HG03039 (cell line): ENCODE measurements at regions not wholly inside any gene's neighbourhood (a gene's known extent, or its start where the extent isn't known, plus 50 kb on each side); places are given as distances from the start of the nearest gene placed in this dataset.

Experiments
- ATAC-seq: cut with Tn5 transposase; IDR thresholded peaks from one replicate; pipeline ENCODE4 v1.9.1; 2021; ENCODE audit warnings: mild to moderate bottlenecking, moderate library complexity; ENCODE audit not compliant: unreplicated experiment

DNA sequence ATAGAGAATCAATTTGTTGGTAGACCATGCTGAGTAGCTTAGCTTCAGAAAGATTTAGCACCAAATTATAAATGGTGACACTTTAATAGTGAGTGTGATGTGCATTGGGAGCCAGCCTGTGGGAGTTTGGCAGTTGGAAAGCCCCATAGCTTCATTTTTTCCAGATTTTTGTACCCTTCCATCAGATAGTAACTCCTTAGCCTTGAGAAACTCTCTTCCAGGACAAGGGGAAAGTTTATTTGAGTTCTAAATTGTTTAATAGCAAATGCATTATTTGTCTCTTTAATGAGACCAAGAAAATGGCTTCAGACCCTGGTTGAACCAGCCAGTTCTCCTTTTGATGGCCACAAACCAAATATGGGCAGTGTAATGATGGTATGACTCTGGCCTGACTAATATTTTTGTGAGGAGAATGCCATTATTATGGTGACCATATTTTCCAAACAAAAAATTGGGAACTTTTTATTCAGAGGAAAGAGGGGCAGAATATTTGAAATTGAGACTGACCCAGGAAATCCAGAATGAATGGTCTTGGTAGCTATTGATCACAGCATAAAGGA lies 49.8 kb downstream of the PLCE1 start:
- no peak for ATAC-seq

DNA sequence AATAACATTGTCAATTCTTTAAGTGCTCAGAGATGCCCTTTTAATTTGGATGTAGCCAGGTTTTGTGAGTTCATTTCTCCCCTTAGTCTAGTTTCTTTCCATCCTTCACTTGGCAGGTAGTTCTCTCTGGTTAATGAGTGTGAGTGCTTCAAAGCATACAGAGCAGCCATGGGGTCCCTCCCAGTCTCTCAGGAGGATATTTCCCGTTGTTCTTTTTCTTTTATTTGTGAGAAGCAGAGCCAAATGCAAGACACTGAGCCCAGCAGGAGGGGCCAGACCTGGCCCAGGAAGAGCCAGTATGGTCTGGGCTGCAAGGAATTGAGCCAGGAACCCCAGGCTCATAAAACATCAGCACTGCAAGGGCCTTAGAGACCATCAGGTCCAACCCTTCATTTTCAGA lies 52.4 kb downstream of the PLCE1 start:
- no peak for ATAC-seq

DNA sequence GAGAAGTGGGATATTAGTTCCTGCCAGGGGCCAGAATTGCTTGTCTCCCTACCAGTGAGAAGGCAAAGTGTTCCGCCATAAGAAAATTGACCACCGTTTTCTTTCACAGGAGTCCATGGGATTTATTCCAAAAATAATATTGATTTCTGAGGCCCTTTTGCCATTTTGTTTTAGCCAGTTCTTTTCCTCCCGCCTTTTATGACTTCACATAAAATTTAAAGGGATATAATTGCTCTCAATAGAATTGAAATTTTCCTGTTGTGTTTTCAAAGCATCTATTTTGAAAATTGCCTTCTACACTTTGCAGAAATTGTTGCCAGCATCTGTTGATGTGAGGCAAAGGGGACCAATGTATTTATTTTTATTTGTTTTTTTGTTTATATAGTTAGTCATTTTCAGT lies 53.6 kb downstream of the PLCE1 start:
- ATAC-seq: no peak

DNA sequence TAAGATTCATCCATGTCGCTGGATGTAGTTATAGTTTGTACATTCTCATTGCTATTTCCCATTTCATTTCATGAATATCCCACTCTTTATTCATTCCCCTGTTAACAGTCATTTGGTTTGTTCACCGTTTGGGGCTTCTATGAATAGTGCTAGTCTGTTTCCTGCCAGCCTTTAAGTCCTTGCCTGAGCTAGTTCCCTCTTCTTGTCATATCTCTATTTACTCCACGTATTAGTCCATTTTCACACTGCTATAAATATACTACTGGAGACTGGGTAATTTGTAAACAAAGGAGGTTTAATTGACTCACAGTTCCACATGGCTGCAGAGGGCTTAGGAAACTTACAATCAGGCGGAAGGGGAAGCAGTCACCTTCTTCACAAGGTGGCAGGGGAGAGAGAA lies 56.2 kb downstream of the PLCE1 start:
- ATAC-seq: no peak

DNA sequence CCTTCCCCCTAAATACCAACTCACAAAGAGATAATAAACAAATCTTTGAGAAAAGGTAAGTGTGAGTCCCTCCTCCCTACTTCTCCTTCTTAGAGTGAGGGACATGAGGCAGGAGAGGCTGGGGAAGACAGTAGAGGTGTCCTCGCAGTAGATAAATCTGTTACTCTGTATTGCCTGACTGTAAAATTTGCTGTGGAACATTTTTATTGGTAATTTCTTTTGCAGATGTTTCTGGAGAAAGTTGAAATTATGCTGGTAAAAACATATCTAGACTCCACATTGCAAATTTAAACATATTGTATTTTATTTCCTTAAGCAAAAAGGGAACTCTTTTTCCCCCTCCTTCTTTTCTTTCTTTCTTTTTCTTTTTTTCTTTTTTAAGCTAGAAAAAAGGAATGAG lies 58.5 kb downstream of the PLCE1 start:
- no peak for ATAC-seq

DNA sequence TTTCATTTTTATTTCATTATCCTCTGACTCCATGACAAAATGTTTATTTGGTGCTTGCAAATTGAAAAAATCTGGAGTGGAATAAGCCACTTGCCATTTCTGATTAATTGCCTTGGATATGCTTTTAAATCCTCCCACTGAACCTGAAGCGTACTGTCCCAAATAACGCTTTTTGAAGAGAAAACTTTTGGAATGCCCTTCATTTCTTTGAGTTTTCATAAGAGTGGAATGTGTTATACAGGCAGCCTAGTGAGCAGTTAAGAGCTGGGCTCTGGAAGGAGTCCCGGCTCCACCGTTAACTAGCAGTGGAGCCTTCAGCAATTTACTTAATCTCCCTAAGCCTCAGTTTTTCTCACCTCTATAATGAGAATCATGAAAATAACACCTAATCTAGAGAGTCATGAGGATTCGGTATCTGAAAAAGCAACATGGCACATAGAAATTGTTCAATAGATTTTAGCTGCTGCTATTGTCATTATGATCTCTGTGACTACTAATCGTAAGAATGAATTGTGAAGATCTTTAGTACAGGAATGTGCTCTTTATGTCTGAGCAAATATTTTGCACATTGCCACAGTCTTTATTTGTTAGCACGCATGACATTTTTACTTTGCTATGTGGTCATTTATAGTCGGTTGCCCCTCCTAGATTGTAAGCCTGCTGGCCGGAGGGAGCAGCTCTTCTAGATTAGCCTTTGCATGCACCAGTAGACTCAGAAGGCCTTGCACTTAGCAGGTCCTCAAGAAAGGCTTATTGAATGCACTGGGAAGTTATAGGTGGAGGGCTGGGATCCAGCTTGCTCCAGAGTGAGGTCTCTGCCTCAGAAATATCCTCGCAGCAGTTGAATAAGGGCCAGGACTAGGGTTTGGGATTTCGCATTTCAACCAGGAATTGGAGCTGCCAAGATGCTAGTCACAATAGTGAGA lies 59.4 kb downstream of the PLCE1 start:
- no peak for ATAC-seq

DNA sequence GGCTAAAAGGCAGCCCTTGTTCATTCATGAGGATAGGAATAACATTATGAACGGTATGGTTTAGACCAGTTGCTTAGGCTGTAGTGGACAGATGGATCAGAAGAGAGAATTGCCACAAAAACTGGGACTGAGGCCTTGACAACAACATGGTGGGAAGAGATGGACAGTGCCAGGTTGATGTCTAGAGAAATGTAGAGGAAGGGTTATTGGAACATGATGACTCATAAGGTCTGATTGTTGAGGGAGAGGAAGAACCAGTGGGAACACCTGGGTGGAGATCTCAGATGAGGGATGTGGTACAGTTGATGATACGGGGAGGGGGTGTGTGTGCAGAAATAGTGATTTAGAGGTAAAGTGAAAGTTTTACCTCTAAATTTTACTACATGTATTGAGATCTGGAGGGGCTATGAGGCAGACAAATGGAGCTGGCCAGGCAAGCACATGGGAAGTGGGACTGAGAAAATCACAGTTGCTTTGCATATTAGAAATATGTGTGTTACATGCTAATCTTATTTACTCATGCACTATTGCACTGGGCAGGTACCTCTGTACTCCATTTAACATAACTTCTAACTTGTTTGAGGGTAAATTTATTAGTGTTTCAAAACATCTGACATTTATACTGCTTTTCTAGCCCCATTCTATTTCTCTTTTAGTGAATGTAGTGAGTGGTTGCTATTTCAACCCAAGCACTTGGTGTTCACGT lies 65.6 kb downstream of the PLCE1 start:
- ATAC-seq: no peak

DNA sequence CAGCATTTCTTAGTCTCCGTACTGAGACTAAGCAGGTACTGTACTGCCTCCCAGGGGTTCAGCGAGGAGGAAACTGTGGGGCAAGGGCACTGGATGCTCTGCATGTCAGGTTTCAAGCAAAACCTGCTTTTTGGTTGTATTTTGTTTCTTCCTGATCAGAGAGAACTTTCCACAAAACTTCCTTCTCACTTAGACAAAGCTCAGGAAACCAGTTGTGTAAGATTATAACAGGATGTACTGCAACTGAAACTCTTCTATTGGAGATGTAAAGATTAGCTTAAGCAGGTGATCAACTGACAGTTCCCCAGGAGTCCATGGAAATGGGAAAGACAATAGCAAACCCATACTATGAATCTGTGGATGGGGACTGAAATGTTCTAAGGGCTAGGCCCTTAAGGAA lies 67.3 kb downstream of the PLCE1 start:
- no peak for ATAC-seq

DNA sequence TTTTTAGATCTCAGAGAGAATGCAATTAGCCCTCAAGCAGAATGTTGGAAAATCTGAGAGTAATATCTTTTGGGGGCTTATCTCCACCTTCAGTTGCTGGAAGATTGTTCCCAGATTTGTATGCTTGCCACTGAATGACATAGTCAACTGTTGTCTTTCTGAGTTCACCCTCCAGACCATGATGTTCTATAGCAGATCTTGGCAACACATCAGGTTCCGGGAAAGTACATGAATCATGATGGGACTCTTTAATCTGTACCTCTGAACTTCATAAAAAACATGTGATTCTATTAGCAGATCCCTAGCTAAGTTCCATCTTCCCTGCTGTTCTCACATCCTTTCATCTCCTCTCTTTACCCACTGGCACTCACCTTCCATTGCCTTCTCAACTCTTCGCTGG lies 68.9 kb downstream of the PLCE1 start:
- ATAC-seq: no peak

DNA sequence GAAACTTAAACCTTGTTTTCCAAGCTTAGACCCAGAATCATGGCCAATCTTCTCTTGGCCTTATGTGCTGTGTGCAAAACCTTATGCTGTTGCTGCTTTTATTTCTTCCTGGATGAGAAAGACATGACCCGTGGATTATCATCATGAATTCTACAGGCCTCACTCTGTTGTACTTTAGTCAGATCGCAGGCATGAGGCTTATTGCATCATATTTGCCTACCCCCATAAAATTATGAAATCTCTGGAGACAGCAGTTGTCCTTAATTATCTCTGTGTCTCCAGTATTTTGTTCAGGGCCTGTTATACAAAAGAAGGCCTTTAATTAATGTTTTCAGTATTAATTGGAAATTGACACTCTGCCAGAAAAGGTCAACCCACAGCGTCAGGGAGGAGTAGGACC lies 71.6 kb downstream of the PLCE1 start:
- ATAC-seq: no peak

DNA sequence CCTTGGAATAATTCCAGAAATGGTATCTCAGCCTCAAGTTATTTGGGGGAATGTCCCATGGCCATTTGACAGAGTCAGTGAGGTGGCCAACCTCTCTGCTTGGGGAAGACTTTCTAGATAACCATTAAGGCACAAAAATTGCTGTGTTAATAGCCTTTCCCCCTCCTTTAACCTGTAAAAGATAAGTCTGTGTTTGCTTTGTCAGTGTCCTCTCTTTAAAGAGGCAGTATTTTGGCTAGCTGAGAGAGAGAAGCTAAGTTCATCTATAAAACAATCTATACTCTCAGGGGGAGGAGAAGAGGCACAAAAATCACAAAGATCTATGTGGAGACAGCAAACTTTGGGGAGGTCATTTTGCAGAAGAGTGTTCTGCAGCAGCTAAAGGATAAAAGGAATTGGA lies 72.1 kb downstream of the PLCE1 start:
- ATAC-seq: no peak

DNA sequence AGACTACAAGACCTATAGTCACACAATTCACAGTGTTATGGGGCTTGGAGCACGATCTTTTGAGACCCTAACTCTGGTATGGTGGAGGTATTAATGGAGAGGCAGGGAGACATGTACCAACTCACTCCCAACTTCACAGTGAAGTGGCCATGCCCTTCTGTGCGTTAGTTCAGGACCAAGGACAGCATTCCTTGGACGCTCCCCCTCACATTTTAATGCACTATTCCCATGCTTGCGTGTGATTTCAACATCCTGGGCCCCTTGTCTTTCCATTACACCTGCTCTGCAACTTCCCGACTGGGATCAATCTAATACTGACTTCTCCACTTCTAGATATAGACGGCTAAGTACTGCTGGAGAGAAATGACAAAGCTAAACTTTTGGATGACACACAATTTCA lies 72.7 kb downstream of the PLCE1 start:
- ATAC-seq: no peak

DNA sequence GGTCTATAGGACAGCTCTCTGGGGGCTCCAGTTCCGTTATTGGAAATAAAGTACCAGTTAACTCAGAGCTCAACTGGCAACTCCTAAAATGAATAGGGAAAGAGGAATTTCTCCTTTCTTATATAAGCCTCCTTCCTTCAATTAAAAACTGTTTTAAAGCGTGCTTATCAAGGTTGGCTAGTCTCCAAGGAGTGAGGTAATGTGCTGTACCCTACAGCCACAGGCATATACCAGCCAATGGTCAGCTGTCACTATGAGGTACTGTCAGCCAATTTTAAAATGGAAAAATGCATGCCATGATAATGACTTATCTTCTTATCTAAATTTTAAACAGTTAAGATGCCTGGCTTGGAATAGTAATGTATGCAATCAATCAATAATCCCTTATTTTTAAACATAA lies 76.2 kb downstream of the PLCE1 start:
- no peak for ATAC-seq

DNA sequence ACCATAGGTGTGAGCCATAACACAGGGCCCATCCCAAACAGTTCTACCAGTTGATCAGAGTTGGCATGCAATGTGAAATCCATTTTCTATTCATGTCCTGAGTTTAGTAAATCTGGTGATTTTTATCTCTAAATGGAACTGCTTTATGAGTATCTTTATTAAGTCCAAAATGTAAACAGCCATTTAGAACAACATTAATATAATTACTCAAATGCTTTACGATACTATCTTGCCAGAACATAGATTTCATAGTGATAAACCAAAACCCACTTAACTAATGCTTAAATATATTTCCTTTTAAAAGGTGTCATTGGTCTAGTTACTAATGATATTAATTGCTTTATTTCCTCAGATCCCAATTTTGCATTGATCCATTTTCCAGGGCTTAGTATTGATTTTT lies 80.7 kb downstream of the PLCE1 start:
- ATAC-seq: no peak

DNA sequence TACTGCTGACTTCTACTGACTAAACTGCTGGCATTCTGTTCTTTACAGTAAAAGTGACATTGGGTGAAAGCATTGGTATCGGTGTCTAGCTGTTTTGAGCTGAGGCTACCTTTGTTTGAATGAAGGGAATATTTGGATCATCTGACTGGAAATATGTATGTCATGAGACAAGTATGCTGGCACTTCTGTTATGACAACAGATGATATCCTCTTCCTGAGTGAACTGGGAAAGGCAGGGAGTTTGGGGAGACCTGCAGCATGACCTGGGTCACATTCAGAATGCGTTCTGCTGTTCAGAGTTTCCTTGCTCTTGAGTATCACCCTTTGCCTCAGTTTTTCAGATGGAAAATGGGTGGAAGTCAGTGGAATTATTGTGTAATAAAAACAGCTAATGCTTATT lies 81.8 kb downstream of the PLCE1 start:
- no peak for ATAC-seq

DNA sequence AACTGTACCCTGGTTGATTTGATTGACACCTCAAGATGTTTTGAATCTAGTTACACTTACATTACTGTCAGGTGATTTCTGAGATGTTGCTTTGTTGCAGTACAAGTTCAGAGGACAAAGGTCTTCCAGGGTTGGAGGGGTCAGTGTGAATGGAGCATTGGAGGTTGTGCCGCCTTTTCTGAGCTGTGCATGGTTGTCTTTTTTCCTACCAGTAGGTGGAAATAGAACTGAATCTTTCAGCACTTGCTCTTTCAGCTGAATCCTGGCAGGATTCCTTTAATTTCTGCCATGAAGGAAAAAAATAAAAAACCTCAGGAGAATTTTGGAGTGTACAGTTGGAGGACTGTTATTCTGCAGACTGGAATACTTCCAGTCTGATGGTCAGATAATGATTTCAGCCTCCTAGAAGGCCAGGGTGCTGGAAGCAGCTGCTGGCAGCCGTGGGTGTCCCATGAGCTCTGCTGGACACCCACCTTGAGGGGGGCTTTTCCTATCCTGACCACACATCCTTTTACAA lies 82.7 kb downstream of the PLCE1 start:
- ATAC-seq: no peak

DNA sequence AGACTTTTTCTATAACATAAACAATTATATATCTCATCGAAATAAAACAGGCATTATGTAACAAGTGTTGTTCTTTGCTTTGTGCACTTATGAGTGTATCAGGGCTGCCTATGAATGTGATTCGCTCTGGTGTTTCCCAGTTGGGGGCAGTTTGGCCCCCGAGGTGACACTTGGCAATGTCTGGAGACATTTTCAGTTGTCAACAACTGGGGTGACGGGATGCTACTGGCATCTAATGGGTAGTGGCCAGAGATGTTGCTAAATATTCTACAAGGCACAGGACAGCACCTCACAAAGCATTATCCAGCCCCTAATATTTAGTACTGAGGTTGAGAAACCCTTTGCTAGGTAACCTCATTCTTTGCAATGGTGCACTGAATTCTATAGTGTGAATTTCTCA lies 83.3 kb downstream of the PLCE1 start:
- ATAC-seq: no peak

DNA sequence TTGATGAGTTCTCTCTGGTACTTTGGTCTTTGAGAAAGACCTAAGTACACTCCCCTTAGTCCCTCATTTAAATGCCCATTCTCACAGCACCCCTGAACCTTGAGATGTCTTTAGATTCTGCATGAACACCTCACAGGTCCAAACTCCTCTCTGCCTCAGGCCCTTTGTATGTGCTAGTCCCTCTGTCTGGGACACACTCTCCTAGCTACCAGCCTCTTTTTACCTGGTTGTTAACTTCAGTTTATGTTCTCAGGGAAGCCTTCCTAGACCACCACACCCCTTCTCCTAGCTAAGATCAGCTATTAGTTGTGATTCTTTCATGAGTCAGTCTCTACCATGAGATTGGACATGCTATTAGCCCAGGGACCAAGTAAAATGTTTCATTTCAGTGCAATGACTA lies 86.4 kb downstream of the PLCE1 start:
- no peak for ATAC-seq

DNA sequence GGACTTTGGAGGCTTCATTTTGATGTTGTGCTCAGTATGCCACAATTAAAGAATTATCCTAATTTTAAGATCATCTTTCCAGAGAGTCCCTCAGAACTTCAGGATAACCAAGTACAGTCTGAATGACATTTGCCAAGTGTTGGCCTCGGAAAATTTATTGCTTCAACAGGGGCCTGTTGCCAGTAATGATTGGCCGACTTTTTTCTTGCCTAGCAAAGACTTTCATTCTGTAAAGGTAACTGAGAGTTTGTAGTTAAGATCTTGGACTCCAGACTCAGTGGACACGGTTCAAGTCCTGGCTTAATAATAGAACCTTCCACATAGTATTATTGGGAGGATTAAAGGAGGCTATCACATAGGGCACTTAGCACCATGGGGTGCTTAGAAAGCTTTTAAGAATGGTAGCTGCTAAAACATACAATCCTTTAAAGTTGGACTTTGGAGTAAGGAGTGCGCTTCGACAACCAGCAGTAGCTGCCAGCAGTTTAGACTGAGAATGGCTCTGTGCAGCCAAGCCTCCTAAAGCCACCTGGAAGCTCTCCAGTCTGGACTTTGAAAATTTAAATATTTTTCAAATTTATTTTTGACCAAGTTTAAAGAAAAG lies 90.0 kb downstream of the PLCE1 start:
- no peak for ATAC-seq

DNA sequence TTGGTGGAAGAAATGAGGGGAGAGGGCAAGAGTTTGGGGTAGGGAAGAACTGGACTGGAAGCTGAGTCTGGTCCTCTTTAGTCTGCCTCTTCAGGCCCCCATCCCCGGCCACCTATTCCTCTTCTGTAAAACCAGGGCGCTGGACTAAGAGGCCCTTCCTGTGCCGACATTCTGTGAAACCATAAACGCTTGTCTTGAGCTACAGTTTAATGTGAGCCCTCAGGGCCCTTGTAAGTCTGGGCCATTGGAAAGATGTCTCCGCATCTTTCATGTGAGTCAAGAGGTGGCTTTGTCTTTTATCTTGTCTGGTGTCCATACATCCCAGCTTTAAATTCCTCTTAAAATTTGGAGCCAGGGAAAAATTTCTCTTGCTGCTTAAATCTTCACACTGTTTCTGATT lies 90.6 kb downstream of the PLCE1 start:
- no peak for ATAC-seq

DNA sequence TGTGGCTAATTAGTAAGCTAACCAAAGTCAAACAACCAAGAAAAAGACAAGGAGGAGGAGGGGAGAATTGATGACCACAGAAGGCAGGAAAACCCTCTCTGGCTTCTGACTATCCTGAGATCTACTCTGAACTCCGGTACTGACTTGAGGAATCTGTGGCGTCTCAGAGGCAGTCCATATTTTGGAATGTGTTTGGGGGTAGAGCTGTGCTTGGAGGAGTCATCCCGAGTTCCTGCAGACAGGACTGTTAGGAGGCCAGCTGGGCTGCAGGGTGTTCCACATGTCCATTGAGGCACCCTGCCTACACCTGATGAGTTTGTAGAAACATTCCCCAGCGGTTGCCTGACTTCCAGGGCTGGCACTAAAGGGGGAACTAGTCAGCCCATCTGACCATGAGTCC lies 91.6 kb downstream of the PLCE1 start:
- no peak for ATAC-seq
